ENCODE measurements at regions not wholly inside any gene's neighbourhood (a gene's known extent, or its start where the extent isn't known, plus 50 kb on each side); places are given as distances from the start of the nearest gene placed in this dataset.

DNA sequence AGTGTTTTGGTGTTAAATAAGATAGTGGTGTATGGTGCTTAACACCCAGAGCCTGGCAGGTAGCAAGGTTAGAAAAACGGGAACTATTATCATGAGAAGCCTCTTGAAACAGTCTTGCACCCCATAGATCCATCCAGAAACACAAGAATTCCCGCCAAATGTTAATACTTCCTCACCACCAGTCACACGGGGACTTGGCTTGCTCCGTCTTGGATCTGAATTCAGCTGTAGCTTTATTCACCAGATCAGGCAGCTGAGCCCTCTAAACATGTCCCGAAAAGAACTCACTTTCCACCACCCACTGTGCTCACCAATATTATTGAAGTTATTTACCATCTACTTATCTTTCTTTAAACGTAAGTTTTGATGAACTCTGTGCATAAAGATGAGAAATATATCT lies 101.6 kb upstream of the PTPN3 start:
- Histone ChIP-seq H3K36me3 (ENCODE audit: control insufficient read depth in 2 of 4, insufficient read depth in 4 of 4, low read length in 3 of 4) (no peaks in the 10 kb centered on the region; a peak in 1 of 8 replicates), H3K23me2 (ENCODE audit: low read depth, low read length) (peaks cover 2% of the 10 kb centered on the region; the same call in 1 of the 2 replicates), H3K79me1 (ENCODE audit: low read depth, low read length) (no peaks in the 10 kb centered on the region), H4K5ac (ENCODE audit: insufficient read length, low read depth, low read length) (no peak overlapping the region), H2BK15ac (ENCODE audit: low read length) (no peak overlapping the region), H2AK5ac (ENCODE audit: low read depth, low read length) (no peak overlapping the region), H2BK12ac (ENCODE audit: low read depth, low read length) (no peak overlapping the region), H4K91ac (replicated peaks; ENCODE audit: insufficient read length, low read length) (no peak overlapping the region), H3K4ac (replicated peaks; ENCODE audit: insufficient read length, low read depth, low read length) (no peak overlapping the region), H3K9ac (replicated peaks in 1 of 4; ENCODE audit: extremely low read depth in 1 of 4, low read depth in 3 of 4, low read length in 3 of 4) (no peak overlapping the region), H3K27ac (ENCODE audit: low read depth, low read length) (no peak overlapping the region), H3K14ac (ENCODE audit: insufficient read length) (no peak overlapping the region), H2BK20ac (ENCODE audit: low read length) (no peak overlapping the region), H3K27me3 (replicated peaks in 1 of 4; ENCODE audit: control insufficient read depth in 3 of 4, extremely low read depth in 1 of 4, insufficient read depth in 3 of 4, low read length in 3 of 4) (no peaks in the 10 kb centered on the region), H3K4me3 (ENCODE audit: extremely low read depth in 1 of 4, insufficient read depth in 2 of 4, low read depth in 3 of 4, low read length in 4 of 4) (no peak overlapping the region), H3K56ac (replicated peaks; ENCODE audit: insufficient read length, low read depth, low read length) (no peak overlapping the region), H3K23ac (ENCODE audit: insufficient read length) (no peak overlapping the region), H3K18ac (ENCODE audit: extremely low read depth, low read length) (no peak overlapping the region), H2BK5ac (ENCODE audit: low read depth, low read length) (no peak overlapping the region), H2BK120ac (replicated peaks; ENCODE audit: low read depth, low read length) (no peak overlapping the region), H4K20me1 (replicated peaks in 1 of 2; ENCODE audit: control insufficient read depth in 1 of 2, insufficient read depth in 2 of 2, low read length in 2 of 2) (no peaks in the 10 kb centered on the region), H3K4me2 (ENCODE audit: insufficient read depth in 1 of 2, low read depth in 2 of 2, low read length in 2 of 2) (no peak overlapping the region), H2AFZ (ENCODE audit: low read length) (0 out of 2 replicates have a peak overlapping the region, but pooled peaks have one; percentile 77), H3K79me2 (ENCODE audit: control insufficient read depth in 1 of 2, insufficient read depth in 2 of 2, low read length in 2 of 2) (no peaks in the 10 kb centered on the region), H3K9me3 (ENCODE audit: insufficient read depth in 2 of 2, low read depth in 1 of 2, low read length in 1 of 2) (no peaks in the 10 kb centered on the region), H3K4me1 (replicated peaks in 1 of 4; ENCODE audit: control insufficient read depth in 3 of 4, insufficient read depth in 4 of 4, low read length in 3 of 4) (peaks cover 0 to 2% (median 0%) of the 10 kb centered on the region in 4 experiments; a peak in 1 of 7 replicates), H4K8ac (ENCODE audit: extremely low read depth, insufficient read depth, low read length) (no peak overlapping the region)
- WGBS, 2 experiments (ENCODE audit: extremely low coverage in 1 of 2, insufficient coverage in 1 of 2, insufficient read length in 1 of 2, insufficient replicate concordance in 2 of 2, low coverage in 1 of 2, low lambda C conversion rate in 2 of 2, missing lambda C conversion rate in 1 of 2) = 83% methylated on average over 6 of the region's 6 CpGs; no CpG with 5 or more reads in 1 of the 2 experiments
- DNase-seq (ENCODE audit: low read depth in 1 of 2, low spot score in 2 of 2) = no peak
- ChIA-PET CTCF (ENCODE audit: partially characterized antibody) (interaction anchor here (1.2 kb wide), 1 partner anchor 15 kb away, joined by 3 read pairs; no protein-coding TSS in a partner anchor), POLR2A (ENCODE audit: partially characterized antibody) (no interaction called here)
- no peak for FAIRE-seq
- no peak for TF ChIP-seq BCL11A (IDR thresholded peaks at IDR 0.05; ENCODE audit: low read depth in 2 of 2, low read length in 2 of 2)
- no peak for TF ChIP-seq EZH2 (IDR thresholded peaks at IDR 0.05; ENCODE audit: low read depth, low read length, severe bottlenecking)
- no peak for TF ChIP-seq NANOG (IDR thresholded peaks at IDR 0.05; ENCODE audit: insufficient read depth, low read depth, low read length, poor library complexity, severe bottlenecking)
- no peak for TF ChIP-seq CTBP2 (IDR thresholded peaks at IDR 0.05; ENCODE audit: borderline replicate concordance, insufficient read depth, insufficient read length, low read length)
- TF ChIP-seq, protein P1, sequence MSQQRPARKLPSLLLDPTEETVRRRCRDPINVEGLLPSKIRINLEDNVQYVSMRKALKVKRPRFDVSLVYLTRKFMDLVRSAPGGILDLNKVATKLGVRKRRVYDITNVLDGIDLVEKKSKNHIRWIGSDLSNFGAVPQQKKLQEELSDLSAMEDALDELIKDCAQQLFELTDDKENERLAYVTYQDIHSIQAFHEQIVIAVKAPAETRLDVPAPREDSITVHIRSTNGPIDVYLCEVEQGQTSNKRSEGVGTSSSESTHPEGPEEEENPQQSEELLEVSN (IDR thresholded peaks at IDR 0.05) = 0 out of 2 replicates have a peak, but pooled peaks have one; percentile 13
